SKM-1 (cell line): ENCODE measurements at regions not wholly inside any gene's neighbourhood (a gene's known extent, or its start where the extent isn't known, plus 50 kb on each side); places are given as distances from the start of the nearest gene placed in this dataset.

Source experiments
- DNase-seq: peaks from one replicate; lab custom pipeline; 2025; ENCODE audit not compliant: unreplicated experiment; lab: John Stamatoyannopoulos, UW

DNA sequence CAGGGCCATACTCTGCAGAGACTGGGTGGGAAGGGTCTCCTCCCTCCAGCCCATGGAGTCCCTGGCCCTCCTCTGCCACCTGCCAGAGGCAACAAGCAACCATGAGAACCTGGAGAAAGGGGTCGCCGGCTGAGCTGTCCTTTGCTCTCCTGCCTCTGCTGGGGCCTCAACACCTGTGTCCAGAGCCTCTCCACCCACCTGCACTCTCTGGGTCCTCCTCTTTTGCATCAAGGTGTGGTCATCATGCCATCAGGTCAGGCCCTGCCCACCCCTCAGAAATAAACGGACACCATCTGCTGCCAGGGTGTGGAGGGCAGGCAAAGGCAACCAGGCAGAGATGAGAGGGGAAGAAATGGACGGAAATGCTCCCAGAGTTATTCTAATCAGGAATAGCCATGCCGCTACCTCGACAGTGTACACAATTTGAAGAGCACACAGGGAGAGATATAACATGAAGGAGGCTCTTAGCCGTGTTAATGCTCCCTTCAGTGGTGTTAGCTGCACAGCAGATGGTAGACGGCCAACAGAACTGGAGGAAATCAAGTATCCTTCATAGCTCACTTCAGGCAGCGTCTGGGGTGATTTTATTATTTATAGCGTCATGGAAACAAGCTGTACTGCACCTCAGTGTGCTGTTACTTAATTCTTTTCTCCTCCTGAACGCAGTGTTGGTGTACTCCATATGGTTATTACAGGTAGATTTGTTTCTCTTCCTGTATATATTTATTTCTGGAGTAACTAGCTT is 247.9 kb downstream of the TSN start:
- DNase-seq: no peak

DNA sequence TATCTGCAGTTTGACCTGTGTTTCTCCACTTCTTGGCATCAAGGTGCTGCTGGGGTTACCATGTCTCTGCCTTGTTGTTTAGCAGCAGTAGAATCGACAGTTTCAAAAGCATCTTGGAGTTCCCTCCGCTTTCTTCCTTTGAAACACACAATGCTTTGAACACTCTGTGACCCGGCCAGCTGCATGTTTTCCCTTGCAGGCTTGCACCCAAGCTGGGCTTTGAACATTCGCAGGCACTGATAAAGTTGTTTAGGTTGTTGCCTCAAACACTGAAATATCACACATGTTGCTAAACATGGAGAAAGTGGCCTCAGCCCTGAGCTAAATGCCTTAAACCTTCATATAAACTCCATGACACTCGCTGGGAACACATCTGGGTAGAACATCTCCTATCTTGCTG is 251.7 kb downstream of the TSN start:
- DNase-seq: no peak

DNA sequence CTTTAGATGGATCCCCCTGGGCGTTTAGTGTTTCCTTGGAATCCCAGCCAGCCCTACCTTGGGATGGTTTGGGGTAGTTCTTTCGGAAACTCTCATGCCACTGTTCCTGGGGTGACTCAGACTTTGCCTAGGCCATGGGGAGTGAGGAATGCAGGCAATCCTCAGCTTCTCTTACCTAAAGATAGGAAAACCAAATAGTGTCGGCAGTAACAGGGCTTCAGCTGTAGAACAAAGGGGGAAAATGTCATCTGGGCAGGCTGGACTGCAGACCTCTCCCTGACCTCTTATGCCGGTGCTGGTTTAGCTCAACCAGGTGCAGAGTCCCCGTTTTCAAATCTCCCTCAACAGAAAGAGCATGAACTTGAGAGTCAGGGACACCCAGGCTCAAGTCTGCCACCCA is 252.1 kb downstream of the TSN start:
- no peak for DNase-seq

DNA sequence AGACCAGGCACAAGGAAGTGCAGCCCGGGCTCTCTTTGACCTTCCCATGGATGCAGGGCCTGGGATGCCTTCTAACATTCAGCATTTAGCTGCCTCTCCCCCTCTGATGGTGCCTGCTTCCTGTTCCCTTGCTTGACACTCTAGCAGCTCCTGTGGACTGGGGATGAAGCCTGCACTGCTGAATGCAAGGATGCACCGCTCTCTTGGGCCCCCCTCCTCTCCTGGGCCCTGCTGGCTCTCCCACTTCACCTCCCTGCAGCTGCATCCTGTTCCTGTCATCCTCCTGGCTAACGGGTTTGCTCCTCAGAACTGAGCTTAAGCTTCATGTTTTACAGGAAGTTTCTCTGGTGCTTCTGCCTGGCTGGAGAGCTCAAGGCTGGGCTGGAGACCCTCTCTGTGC is 254.1 kb downstream of the TSN start:
- DNase-seq: no peak

DNA sequence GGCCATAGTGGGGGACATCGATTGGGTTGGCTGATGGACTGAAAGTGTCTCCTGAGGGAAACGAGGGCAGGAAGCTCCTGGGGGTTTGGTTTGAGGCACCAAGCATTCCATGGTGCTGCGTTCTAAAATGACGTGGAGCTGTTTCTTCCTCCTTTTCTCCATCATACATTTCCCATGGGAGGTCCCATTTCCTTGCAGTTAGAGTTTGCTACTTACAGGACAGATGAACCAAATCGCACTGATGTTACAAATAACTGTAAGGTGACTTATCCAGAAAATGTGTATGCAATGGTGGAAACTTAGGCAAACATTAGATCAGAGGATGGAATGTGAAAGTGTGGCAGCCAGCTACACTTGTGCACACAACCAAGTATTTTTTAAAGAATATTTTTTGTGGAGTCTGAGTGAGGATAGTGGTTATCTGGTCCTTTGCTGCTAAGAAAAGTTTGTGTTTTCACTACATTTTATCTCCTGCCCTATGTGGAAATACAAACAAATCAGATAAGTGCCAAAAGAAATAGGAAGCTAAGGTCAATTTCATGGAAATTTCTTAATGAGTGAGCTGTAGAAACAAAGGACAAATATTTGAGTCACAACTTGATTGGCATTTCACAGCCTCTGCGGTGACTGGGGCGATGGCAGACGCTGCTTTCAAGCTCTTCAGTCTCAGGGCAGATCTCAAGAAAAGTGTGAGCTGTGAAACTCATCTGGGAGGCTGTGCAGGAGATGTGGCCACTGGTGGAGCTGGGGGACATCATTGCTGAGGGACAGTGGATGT is 256.2 kb downstream of the TSN start:
- DNase-seq: no peak

DNA sequence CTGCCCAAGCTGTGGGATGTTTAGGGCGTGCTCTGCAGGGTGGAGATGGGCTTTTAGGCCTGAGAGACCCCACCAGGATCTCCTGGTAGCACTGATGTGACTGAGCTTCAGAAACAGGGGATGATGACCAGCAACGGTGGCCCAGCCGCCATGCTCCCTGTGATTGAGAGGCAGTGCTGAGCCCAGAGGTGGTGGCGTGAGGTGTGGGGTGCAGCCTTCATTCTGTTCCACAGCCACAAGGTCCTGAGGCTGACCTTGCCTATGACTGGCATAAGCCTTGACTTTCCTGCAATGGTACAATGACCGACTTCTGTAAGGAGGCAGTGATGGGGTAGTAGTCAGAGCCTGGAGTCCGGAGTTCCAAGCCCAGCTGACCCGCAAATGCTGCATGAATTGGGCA is 263.3 kb downstream of the TSN start:
- DNase-seq: no peak

DNA sequence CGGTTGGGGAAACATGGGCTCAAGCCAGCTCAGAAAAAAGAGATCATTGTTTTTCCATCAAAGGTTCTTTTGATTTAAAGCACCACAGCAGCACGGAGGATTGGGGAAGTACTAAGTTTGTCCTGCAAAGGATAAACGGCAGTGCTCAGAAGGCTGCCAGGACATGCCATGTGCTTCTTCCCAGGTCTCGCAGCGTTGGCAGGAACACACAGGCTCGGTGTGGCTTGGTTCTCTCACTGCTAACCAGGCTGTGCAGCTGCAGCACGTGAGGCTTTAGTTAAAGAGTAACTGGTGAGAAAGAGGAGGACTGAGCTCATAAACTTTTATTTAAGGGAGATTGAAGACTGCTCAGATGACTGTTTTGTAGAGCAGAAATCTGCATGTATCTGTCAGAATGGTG is 264.3 kb downstream of the TSN start:
- no peak for DNase-seq

DNA sequence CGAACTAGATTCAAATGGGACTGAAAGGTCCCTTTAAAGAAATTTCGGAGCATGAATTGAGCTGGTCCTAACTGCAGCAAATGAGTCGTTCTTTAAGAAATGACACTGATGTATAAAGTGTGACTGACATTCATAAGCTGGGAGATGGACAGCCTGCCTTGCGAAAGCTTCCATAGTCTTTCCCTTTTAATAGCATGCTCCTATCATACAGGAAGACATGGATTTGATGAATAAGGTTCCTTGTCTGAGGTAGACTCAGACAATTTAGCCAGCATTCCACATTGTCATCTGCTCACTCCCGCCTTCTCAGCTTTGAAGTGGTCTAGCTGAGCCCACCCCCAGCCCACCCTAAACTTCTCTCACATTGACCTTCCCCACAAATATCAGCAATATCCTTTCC is 264.9 kb downstream of the TSN start:
- no peak for DNase-seq

DNA sequence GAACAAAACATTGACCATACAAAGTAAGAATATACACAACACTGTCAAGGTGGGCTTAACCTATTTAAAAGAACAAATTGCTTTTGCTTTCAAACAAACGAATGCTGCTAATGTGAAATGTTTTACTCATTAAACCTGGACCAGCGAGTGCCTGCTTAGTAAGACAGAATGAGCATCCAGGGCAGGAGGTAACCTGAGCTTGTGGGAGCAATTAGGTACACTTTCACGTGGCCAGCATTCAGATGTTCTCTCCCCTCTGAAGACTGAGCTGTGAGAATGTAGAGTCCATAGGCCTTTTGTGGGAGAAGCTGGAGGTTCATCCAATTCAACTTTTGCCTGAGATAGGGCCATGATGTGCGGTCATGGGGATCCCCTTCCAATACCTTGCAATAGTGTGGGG is 266.5 kb downstream of the TSN start:
- no peak for DNase-seq

DNA sequence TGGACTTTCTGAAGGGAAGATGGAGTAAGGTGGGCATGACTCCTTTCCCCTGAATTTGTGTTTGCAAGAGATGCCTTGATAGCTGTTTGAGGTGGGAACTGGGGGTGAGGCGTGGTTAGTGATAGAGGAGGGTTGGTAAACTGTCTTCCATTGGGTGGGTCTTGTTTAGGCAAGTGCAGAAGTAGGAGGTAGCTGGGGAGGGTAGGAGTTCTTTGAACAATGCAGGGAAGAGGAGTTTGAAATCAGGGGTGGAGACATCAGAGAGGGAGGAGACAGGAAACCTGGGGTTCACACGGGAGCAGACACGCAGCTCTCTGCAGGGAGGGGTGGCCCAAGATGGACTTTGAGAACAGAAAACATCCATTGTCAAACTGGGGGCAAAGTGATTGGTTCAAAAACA is 267.1 kb downstream of the TSN start:
- DNase-seq: no peak

DNA sequence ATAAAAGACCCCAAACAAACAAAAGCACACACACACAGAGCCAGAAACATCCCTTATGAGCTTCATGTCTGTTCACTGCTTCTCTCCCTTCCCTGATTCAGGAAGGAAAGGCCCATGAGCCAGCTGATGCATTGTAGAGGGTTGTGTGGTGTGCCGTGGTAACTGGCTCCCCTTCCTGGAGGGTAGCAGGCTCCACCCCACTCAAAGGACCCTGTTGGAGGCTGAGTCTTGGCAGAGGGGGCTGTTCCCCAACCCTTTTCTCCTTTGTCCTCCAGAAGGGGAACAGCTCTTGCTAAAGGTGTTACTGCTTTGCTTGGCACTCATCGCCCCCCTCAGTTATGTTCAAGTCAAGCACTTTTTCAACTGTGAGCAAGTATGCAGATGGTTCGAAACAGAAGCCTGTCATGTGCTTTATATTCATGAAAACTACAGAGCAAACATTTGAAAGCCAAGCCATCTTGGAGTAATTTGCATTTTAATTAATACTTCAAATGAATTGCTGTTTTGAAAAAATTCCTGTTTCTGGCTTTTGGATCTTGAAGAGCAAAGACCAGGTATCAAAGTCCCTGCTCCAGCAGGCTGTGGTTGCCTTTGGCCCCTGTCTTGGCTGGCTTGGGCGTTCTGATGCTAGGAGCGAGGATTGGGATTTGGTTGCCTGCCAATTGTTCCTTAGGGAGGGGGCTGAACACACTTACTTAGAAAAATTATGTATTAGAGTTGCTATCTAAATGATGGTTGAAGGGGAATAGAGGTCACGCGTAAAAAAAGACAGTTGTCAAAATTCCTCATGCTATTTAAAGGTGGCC is 267.8 kb downstream of the TSN start:
- no peak for DNase-seq

DNA sequence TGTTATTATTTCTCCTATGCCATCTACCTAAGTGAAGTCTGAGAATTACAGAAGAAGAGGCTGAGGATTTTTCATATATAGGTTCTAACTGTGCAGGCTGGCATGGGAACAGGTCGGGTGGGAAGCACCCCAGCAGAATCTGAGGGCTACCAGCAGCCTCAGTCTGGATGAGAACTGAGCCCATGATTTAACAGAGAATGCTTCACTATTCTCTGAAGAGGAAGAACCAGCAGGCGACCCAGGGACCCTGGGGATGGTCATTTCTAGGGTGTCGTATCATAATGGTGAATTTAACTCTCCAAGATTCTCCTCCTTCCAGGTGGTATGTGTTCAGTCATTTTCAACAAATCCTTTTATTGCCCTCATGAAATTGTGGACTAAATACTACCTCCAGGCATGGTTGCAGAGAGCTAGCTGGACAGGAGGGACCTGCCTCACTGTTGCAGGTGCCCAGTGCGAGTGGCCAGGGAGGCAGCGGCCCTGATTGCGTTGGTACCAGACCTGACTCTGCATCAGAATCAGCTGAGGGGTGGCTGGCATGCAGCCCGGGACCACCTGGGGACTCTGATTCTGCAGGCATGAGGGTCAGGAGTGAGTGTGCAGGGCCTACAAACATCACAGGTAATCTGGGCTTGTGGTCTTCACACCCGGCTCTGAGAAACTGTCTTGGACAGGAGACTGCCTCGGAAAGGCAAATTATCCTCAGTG is 272.2 kb downstream of the TSN start:
- no peak for DNase-seq

DNA sequence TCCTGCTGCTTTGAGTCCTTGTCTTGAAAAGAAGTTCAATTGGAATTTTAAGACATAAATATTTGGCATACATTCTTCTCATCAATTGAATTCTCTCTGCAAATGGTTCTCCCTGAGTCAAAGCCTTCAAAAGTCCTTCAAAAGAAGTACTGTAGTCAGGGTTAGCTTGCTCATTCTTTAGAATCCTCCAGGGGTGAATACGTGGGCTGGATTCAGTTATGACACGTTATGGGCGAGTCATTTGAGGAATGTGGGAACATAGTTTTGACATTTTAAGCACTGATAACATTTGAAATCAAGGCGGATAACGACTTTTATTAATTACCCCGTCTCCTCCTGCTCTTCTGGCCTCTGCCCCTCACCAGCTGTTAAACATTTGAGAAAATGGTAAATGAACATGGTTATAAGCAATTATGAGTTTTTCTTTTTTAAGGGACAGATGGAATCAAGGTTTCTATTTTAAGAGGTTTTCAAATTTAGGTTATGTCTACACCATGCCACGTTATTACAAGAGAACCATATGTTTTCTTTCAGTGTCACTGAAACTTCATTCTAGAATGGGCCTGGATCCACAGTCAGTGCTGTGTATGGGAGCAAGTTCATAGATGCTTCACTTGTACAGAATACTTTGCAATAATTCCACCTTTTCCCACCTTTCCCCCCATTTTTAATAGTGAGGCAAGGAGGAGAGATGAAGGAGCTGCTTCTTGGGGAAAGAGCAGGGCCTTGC is 273.1 kb downstream of the TSN start:
- DNase-seq: no peak

DNA sequence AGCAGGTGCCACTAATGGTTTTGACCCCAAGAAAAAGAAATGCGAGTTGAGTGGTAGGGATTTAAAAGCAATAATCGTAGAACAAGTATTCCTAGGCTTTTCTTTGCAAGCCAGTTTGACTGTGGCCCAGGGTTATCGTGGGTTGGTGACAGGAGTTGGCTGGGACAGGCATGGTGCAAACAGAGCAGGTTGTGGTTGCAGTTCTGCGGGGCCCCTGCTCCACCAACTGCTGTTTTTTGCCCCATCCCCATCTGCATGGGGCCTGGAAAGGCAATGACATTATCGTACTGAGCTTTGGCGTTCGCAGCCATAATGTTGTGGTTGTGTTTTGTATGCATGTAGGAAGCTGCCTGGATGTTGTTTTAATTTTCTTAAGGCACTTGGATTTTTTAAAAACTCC is 274.0 kb downstream of the TSN start:
- no peak for DNase-seq

DNA sequence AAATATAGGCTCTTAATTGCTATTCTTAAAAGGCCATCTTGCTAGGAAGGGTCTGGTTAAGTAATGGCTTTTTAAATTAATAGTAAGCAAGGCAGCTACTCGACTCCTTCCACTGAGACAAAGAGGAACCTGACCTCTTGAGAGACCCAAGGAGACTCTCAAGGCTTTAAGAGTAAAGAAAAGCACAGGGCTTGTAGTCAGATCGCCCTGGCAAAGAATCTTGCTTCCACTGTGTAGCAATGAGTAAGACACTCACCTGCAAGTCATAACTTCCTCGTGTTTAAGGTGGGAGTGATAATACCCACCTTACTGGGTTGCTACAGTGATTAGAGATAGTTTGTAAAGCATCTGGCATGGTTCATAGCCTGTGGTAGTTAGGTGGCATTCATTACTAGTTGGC is 274.5 kb downstream of the TSN start:
- DNase-seq: no peak

DNA sequence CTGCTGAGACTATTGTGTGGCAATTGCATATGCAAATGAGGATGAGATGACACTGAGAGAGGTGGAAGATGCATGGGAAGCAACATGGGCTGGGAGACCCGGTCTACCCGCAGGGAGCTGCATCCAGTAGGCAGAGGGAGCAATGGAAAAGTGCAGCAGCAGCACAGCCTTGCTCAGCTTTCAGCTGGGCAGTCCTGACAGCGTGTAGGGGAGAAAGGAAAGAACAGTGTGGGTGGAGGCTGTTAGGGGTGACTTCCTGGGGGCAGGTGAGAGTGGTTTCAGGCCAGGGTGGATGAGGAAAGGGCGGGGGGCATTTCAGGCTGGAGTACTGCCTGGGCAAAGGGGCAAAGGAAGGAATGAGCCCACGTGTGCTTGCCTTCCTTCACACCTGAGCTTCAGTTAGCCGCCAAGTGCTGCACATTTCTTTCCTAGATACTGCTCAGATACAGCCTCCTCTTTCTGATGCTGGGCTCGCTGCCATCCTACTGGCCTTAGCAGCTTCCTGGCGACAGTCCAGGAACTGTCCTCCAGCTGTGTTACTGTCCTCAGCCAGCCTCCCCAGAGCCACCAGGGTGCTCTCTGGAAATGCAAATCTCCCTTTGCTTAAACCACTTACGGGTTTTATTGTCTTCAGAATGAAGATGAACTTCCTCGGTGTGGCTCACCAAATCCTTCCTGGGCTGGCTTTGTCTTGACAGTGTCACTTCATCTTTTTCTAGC is 276.3 kb downstream of the TSN start:
- no peak for DNase-seq

DNA sequence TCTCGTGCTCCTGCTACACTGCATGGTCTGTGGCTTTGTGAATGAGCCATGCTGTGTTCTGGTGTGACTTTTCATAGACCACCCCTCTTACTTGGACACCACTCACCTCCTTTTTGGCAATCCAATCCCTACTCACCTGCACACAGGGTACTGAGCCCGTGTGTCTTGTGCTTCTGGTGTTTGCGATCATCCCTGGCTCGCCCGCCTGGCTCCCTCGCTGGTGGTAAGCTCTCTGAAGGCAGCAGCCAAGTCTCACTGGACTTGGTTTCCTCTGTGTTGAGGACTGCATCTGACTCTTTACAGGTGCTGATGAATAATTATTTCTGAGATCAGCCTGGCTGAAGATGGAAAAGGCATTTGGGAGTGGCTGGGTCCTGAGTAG is 276.8 kb downstream of the TSN start:
- DNase-seq: no peak

DNA sequence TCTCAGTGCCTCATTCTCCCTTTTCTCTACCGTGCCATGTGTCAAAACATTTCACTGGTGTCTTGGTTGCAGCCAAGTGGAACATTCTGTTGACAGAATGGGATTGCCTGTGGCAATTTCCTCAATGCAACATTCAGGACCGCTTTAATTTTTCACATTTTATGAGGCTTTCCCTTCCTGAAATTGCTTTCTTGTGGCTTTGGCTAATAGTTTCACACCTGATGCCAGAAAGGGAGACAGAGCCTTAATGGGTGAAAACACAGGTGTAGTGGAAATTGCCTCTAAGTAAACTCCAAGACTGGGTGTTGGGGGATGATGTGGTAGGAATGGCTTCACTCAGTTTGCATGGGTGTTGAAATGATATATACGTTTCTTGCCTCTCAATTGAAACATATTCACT is 278.3 kb downstream of the TSN start:
- DNase-seq: no peak

DNA sequence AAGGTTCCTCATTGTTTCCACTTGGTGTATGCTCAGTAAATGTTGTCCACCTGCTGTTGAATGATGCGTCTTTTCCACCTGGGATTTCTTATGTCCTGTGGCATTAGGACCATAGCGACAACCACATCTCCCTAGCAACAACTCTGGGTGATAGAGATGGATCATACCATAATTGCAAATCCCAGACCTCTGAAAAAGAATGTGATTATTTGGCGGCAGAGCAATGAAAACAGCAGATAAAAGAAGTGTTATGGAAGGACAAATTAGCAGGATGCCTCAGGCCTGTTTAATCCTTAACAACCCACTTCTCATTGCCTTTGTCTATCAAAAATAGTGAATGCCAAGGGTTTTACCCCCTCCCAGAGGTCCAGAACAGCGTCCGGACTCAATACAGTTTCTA is 278.9 kb downstream of the TSN start:
- no peak for DNase-seq

DNA sequence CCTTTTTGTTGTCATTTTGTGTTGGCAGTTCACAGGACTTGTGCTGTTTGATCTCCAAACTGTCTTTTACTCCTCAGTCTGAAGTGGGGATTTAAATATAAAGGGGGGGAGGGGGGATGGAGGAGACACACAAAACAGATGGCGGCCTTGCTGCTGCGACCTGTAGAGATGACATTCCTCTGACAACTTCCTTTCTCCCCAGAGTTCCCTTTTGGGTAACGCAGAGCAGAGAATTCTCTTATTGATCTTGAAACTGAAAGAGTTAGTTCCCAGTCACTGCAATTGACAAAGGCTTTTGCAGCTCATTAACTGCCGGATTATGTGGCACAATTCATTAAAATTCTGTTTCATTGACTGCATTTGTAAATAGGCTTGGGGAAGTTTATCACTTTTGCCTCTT is 279.3 kb downstream of the TSN start:
- no peak for DNase-seq
